T-helper 17 cell (primary cell): ENCODE measurements at regions not wholly inside any gene's neighbourhood (a gene's known extent, or its start where the extent isn't known, plus 50 kb on each side); places are given as distances from the start of the nearest gene placed in this dataset.
"Not testable (repeated sequence)": the region's sequence is repeated elsewhere in the genome, so short reads cannot be mapped to it uniquely, and the experiment has no call there.

ENCODE experiments used
- ATAC-seq: fragments of 150-1000 bp; cut with Tn5 transposase; 2 replicates; pipeline ENCODE4 v1.10.0; 2021; ENCODE audit warnings: mild to moderate bottlenecking, moderate library complexity
- DNase-seq, 3 donors: peaks; one replicate each; pipeline versions ENCODE4 v3.0.0 to v3.0.0-alpha.2; 2020 to 2021
- H3K9me3 ChIP-seq: one replicate; pipeline ENCODE4 v1.7.0; 2013; ENCODE audit warnings: low read length, mild to moderate bottlenecking; ENCODE audit not compliant: control insufficient read depth, poor library complexity, severe bottlenecking
- H3K27ac Mint-ChIP-seq: one replicate; pipeline ENCODE4 v1.8.0; 2022; ENCODE audit warnings: mild to moderate bottlenecking, moderate library complexity, mixed read lengths
- H3K27me3 Mint-ChIP-seq: one replicate; pipeline ENCODE4 v1.8.0; 2022; ENCODE audit warnings: mixed read lengths
- H3K36me3 Mint-ChIP-seq: one replicate; pipeline ENCODE4 v1.8.0; 2022; ENCODE audit warnings: low read depth, mixed read lengths
- H3K4me1 Mint-ChIP-seq: one replicate; pipeline ENCODE4 v1.8.0; 2022; ENCODE audit warnings: mild to moderate bottlenecking, mixed read lengths
- H3K4me3 Mint-ChIP-seq: one replicate; pipeline ENCODE4 v1.8.0; 2022; ENCODE audit warnings: mild to moderate bottlenecking, moderate library complexity, mixed read lengths

- H3K27me3 Mint-ChIP-seq = peaks cover 11% of the 10 kb centered on the region
- H3K9me3 ChIP-seq = no peaks in the 10 kb centered on the region
- DNase-seq = no peak
- H3K4me3 Mint-ChIP-seq = no peak overlapping the region
- no peaks in the 10 kb centered on the region for H3K4me1 Mint-ChIP-seq
- no peaks in the 10 kb centered on the region for H3K36me3 Mint-ChIP-seq
- no peak overlapping the region for H3K27ac Mint-ChIP-seq
- no peak for ATAC-seq
Measured at GRCh38 chr11:22567759-22568158, 57.9 kb downstream of the FANCF start.

- Mint-ChIP-seq H3K4me1 (no peaks in the 10 kb centered on the region), H3K27ac (no peak overlapping the region), H3K4me3 (no peak overlapping the region), H3K27me3 (peaks cover 11% of the 10 kb centered on the region), H3K36me3 (no peaks in the 10 kb centered on the region)
- H3K9me3 ChIP-seq = no peaks in the 10 kb centered on the region
- DNase-seq = no peak
- no peak for ATAC-seq
Measured at GRCh38 chr11:22566293-22566692, 59.3 kb downstream of the FANCF start.

GRCh38 chr11:22561283-22561682 is 64.3 kb downstream of the FANCF start:
- no peaks in the 10 kb centered on the region for H3K9me3 ChIP-seq
- Mint-ChIP-seq H3K4me3 (no peak overlapping the region), H3K27me3 (peaks cover 9% of the 10 kb centered on the region), H3K27ac (no peak overlapping the region), H3K4me1 (no peaks in the 10 kb centered on the region), H3K36me3 (no peaks in the 10 kb centered on the region)
- ATAC-seq (no peak), DNase-seq (no peak)

GRCh38 chr11:22559416-22559815 is 66.2 kb downstream of the FANCF start:
- Mint-ChIP-seq H3K27me3 (peaks cover 12% of the 10 kb centered on the region), H3K36me3 (no peaks in the 10 kb centered on the region), H3K4me3 (no peak overlapping the region), H3K4me1 (no peaks in the 10 kb centered on the region), H3K27ac (no peak overlapping the region)
- no peaks in the 10 kb centered on the region for H3K9me3 ChIP-seq
- DNase-seq (no peak), ATAC-seq (no peak)

- H3K27me3 Mint-ChIP-seq = peaks cover 12% of the 10 kb centered on the region
- H3K9me3 ChIP-seq = no peaks in the 10 kb centered on the region
- H3K4me3 Mint-ChIP-seq = no peak overlapping the region
- no peaks in the 10 kb centered on the region for H3K4me1 Mint-ChIP-seq
- DNase-seq = no peak
- H3K27ac Mint-ChIP-seq = no peak overlapping the region
- H3K36me3 Mint-ChIP-seq = no peaks in the 10 kb centered on the region
- no peak for ATAC-seq
Measured at GRCh38 chr11:22558664-22559063, 67.0 kb downstream of the FANCF start.

- H3K4me3 Mint-ChIP-seq = no peak overlapping the region
- ATAC-seq (no peak), DNase-seq (no peak)
- H3K4me1 Mint-ChIP-seq = no peaks in the 10 kb centered on the region
- no peaks in the 10 kb centered on the region for H3K36me3 Mint-ChIP-seq
- H3K27me3 Mint-ChIP-seq = peaks cover 7% of the 10 kb centered on the region
- H3K27ac Mint-ChIP-seq = no peak overlapping the region
- no peaks in the 10 kb centered on the region for H3K9me3 ChIP-seq
Measured at GRCh38 chr11:22556381-22556780, 69.2 kb downstream of the FANCF start.

GRCh38 chr11:22555881-22556280 is 69.7 kb downstream of the FANCF start:
- Mint-ChIP-seq H3K4me1 (no peaks in the 10 kb centered on the region), H3K4me3 (no peak overlapping the region), H3K27me3 (peaks cover 7% of the 10 kb centered on the region), H3K36me3 (no peaks in the 10 kb centered on the region), H3K27ac (no peak overlapping the region)
- ATAC-seq = no peak
- H3K9me3 ChIP-seq = no peaks in the 10 kb centered on the region
- DNase-seq = no peak

- no peak for ATAC-seq
- H3K4me3 Mint-ChIP-seq = no peak overlapping the region
- no peaks in the 10 kb centered on the region for H3K36me3 Mint-ChIP-seq
Measured at GRCh38 chr11:22554221-22554620, 71.4 kb downstream of the FANCF start.

GRCh38 chr11:22552885-22553284 is 72.7 kb downstream of the FANCF start:
- H3K4me1 Mint-ChIP-seq = no peaks in the 10 kb centered on the region
- no peak for DNase-seq
- no peak overlapping the region for H3K27ac Mint-ChIP-seq
- H3K4me3 Mint-ChIP-seq = no peak overlapping the region
- no peak for ATAC-seq
- no peaks in the 10 kb centered on the region for H3K36me3 Mint-ChIP-seq
- peaks cover 7% of the 10 kb centered on the region for H3K27me3 Mint-ChIP-seq
- H3K9me3 ChIP-seq = no peaks in the 10 kb centered on the region

More at GRCh38 chr11:22554221-22554620, 71.4 kb downstream of the FANCF start:
- Mint-ChIP-seq H3K4me1 (no peaks in the 10 kb centered on the region), H3K27me3 (peaks cover 7% of the 10 kb centered on the region), H3K27ac (no peak overlapping the region)
- no peaks in the 10 kb centered on the region for H3K9me3 ChIP-seq
- no peak for DNase-seq

GRCh38 chr11:22546746-22547145 is 78.9 kb downstream of the FANCF start:
- Mint-ChIP-seq H3K4me1 (no peaks in the 10 kb centered on the region), H3K27ac (no peak overlapping the region), H3K4me3 (no peak overlapping the region), H3K27me3 (peaks cover 10% of the 10 kb centered on the region), H3K36me3 (no peaks in the 10 kb centered on the region)
- DNase-seq (no peak), ATAC-seq (no peak)
- no peaks in the 10 kb centered on the region for H3K9me3 ChIP-seq

GRCh38 chr11:22543261-22543660 is 82.4 kb downstream of the FANCF start:
- H3K4me3 Mint-ChIP-seq = no peak overlapping the region
- DNase-seq (no peak), ATAC-seq (no peak)
- no peak overlapping the region for H3K27ac Mint-ChIP-seq
- H3K9me3 ChIP-seq = no peaks in the 10 kb centered on the region
- peaks cover 23% of the 10 kb centered on the region for H3K27me3 Mint-ChIP-seq
- H3K36me3 Mint-ChIP-seq = no peaks in the 10 kb centered on the region
- no peaks in the 10 kb centered on the region for H3K4me1 Mint-ChIP-seq

GRCh38 chr11:22539821-22540256 is 85.8 kb downstream of the FANCF start:
- no peaks in the 10 kb centered on the region for H3K9me3 ChIP-seq
- H3K27ac Mint-ChIP-seq = no peak overlapping the region
- no peak overlapping the region for H3K4me3 Mint-ChIP-seq
- no peaks in the 10 kb centered on the region for H3K4me1 Mint-ChIP-seq
- ATAC-seq (no peak), DNase-seq (no peak)
- H3K36me3 Mint-ChIP-seq = no peaks in the 10 kb centered on the region
- H3K27me3 Mint-ChIP-seq = peaks cover 17% of the 10 kb centered on the region

GRCh38 chr11:22536071-22536470 is 89.6 kb downstream of the FANCF start:
- DNase-seq = no peak
- Mint-ChIP-seq H3K27ac (no peak overlapping the region), H3K27me3 (peaks cover 17% of the 10 kb centered on the region), H3K4me3 (no peak overlapping the region), H3K36me3 (no peaks in the 10 kb centered on the region), H3K4me1 (no peaks in the 10 kb centered on the region)
- no peaks in the 10 kb centered on the region for H3K9me3 ChIP-seq
- ATAC-seq = no peak

- not testable (repeated sequence) for ATAC-seq, DNase-seq, H3K9me3 ChIP-seq, H3K4me3 Mint-ChIP-seq, H3K36me3 Mint-ChIP-seq, H3K4me1 Mint-ChIP-seq, H3K27me3 Mint-ChIP-seq, H3K27ac Mint-ChIP-seq
Measured at GRCh38 chr11:22528612-22529429, 96.8 kb downstream of the FANCF start.
